ENCODE measurements at regions not wholly inside any gene's neighbourhood (a gene's known extent, or its start where the extent isn't known, plus 50 kb on each side); places are given as distances from the start of the nearest gene placed in this dataset.

DNA sequence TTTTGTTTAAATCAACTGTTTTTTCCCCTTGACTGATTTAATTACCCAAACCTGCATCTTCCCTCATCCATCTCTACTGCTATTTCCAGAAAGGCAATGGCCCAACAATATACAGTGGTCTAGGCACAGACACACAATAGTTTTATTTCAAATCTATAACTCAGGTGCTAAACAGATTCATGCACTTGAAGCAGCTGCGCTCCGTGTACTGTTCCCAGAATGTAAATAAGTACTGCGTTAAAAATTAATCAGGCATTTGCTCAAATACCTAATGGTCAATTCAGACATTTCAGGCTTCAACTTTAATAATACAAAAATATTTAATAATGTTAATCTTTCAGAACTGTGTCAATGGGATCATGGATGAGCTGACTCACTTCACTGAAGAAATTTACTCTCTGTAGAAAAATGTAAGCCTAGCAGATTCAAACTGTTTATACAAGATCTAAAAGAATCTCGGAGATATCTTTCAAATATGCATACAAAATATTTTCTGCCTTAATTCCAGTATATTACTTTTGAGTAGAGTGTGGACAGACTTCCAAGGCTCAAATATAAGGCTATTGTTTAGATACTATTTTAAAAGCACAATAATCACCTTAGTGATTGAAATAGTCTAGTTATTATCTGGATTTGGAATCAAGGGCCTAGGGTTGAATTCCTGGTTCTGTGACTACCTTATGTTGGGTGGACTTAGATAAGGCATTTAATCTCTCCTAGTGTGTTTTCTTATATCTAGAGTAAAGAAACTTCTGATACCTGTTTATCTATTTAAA is 97.4 kb upstream of the PSMD7 start:
- no peaks in the 10 kb centered on the region for H4K20me1 ChIP-seq (ENCODE audit: insufficient read depth, low read length)
- POLR2A ChIA-PET = no interaction called here
- no peak for DNase-seq (ENCODE audit: low spot score)

GRCh38 chr16:74192281-74192797 is 104.3 kb upstream of the PSMD7 start:
- no TSS peak for BruUV-seq (replicated peaks)
- Histone ChIP-seq H3K4me2 (ENCODE audit: low read length) (no peak overlapping the region), H3K27ac (ENCODE audit: low read depth, low read length, poor library complexity, severe bottlenecking) (no peak overlapping the region), H2AFZ (ENCODE audit: low read length) (no peak overlapping the region), H3K4me1 (ENCODE audit: insufficient read depth, low read length, poor library complexity, severe bottlenecking) (no peaks in the 10 kb centered on the region), H3K9me3 (ENCODE audit: low read length) (no peaks in the 10 kb centered on the region), H3K36me3 (ENCODE audit: insufficient read depth, low read length) (no peaks in the 10 kb centered on the region), H3K9me2 (ENCODE audit: insufficient read depth, low read length) (no peaks in the 10 kb centered on the region), H3K4me3 (ENCODE audit: low read depth, low read length, poor library complexity, severe bottlenecking) (no peak overlapping the region), H3K79me2 (ENCODE audit: insufficient read depth, low read depth, low read length) (no peaks in the 10 kb centered on the region), H4K20me1 (ENCODE audit: insufficient read depth, low read length) (no peaks in the 10 kb centered on the region)
- TF ChIP-seq CTCF (conservative IDR thresholded peaks at IDR 0.05; ENCODE audit: low read length) (no peak), EZH2phosphoT487 (IDR thresholded peaks at IDR 0.05; ENCODE audit: borderline replicate concordance, low read depth, low read length) (no peak)
- DNase-seq (ENCODE audit: low spot score) = no peak
- CTCF ChIA-PET (ENCODE audit: unreplicated experiment) = no interaction called here
- POLR2A ChIA-PET = no interaction called here
- intact Hi-C loops (cut with micrococcal nuclease; ENCODE audit: unreplicated experiment) = no loop called here

More for the DNA sequence above, 97.4 kb upstream of the PSMD7 start:
- H3K4me3 ChIP-seq (ENCODE audit: low read depth, low read length, poor library complexity, severe bottlenecking) = no peak overlapping the region
- H3K4me1 ChIP-seq (ENCODE audit: insufficient read depth, low read length, poor library complexity, severe bottlenecking) = no peaks in the 10 kb centered on the region
- H3K9me3 ChIP-seq (ENCODE audit: low read length) = no peaks in the 10 kb centered on the region
- no peak overlapping the region for H3K27ac ChIP-seq (ENCODE audit: low read depth, low read length, poor library complexity, severe bottlenecking)
- TF ChIP-seq CTCF (conservative IDR thresholded peaks at IDR 0.05; ENCODE audit: low read length) (no peak), EZH2phosphoT487 (IDR thresholded peaks at IDR 0.05; ENCODE audit: borderline replicate concordance, low read depth, low read length) (no peak)
- no TSS peak for BruUV-seq (replicated peaks)
- intact Hi-C loops (cut with micrococcal nuclease; ENCODE audit: unreplicated experiment) = no loop called here
- no peaks in the 10 kb centered on the region for H3K9me2 ChIP-seq (ENCODE audit: insufficient read depth, low read length)
- H3K79me2 ChIP-seq (ENCODE audit: insufficient read depth, low read depth, low read length) = no peaks in the 10 kb centered on the region
- H3K36me3 ChIP-seq (ENCODE audit: insufficient read depth, low read length) = no peaks in the 10 kb centered on the region
- H2AFZ ChIP-seq (ENCODE audit: low read length) = no peak overlapping the region
- no peak overlapping the region for H3K4me2 ChIP-seq (ENCODE audit: low read length)
- CTCF ChIA-PET (ENCODE audit: unreplicated experiment) = no interaction called here

- H3K27ac ChIP-seq (ENCODE audit: low read depth, low read length, poor library complexity, severe bottlenecking) = no peak overlapping the region
- no peaks in the 10 kb centered on the region for H3K9me2 ChIP-seq (ENCODE audit: insufficient read depth, low read length)
- H3K4me3 ChIP-seq (ENCODE audit: low read depth, low read length, poor library complexity, severe bottlenecking) = no peak overlapping the region
- H3K36me3 ChIP-seq (ENCODE audit: insufficient read depth, low read length) = no peaks in the 10 kb centered on the region
- no peak overlapping the region for H2AFZ ChIP-seq (ENCODE audit: low read length)
- H3K79me2 ChIP-seq (ENCODE audit: insufficient read depth, low read depth, low read length) = no peaks in the 10 kb centered on the region
- no peaks in the 10 kb centered on the region for H4K20me1 ChIP-seq (ENCODE audit: insufficient read depth, low read length)
- DNase-seq (ENCODE audit: low spot score) = no peak
- no peaks in the 10 kb centered on the region for H3K9me3 ChIP-seq (ENCODE audit: low read length)
- H3K4me1 ChIP-seq (ENCODE audit: insufficient read depth, low read length, poor library complexity, severe bottlenecking) = no peaks in the 10 kb centered on the region
- CTCF ChIA-PET (ENCODE audit: unreplicated experiment) = no interaction called here
- POLR2A ChIA-PET = no interaction called here
- no peak for TF ChIP-seq CTCF (conservative IDR thresholded peaks at IDR 0.05; ENCODE audit: low read length)
- no peak for TF ChIP-seq EZH2phosphoT487 (IDR thresholded peaks at IDR 0.05; ENCODE audit: borderline replicate concordance, low read depth, low read length)
- intact Hi-C loops (cut with micrococcal nuclease; ENCODE audit: unreplicated experiment) = no loop called here
- H3K4me2 ChIP-seq (ENCODE audit: low read length) = no peak overlapping the region
- no TSS peak for BruUV-seq (replicated peaks)
Measured at GRCh38 chr16:74190292-74190691, 106.3 kb upstream of the PSMD7 start.

Data from OCI-LY7 (cell line).